H9 (cell line): ENCODE measurements at regions not wholly inside any gene's neighbourhood (a gene's known extent, or its start where the extent isn't known, plus 50 kb on each side); places are given as distances from the start of the nearest gene placed in this dataset.

Experiments
- DNase-seq: peaks from one replicate; pipeline ENCODE4 v3.0.0-alpha.2; 2017
- H2AFZ ChIP-seq: one replicate; pipeline ENCODE4 v1.6.1; 2013; ENCODE audit warnings: mild to moderate bottlenecking, low read length, control low read depth, moderate library complexity
- H2AK5ac ChIP-seq: 2 replicates; pipeline ENCODE4 v1.6.1; 2013; ENCODE audit warnings: low read length, control low read depth, mixed read lengths; ENCODE audit not compliant: insufficient read length
- H2BK120ac ChIP-seq: one replicate; pipeline ENCODE4 v1.6.1; 2013; ENCODE audit warnings: low read depth, mild to moderate bottlenecking, low read length, control low read depth, inconsistent platforms; ENCODE audit not compliant: poor library complexity, severe bottlenecking
- H2BK12ac ChIP-seq: 2 replicates; pipeline ENCODE4 v1.6.1; 2013; ENCODE audit warnings: low read length, control low read depth, mixed read lengths, low read depth; ENCODE audit not compliant: insufficient read length
- H2BK15ac ChIP-seq: 2 replicates; pipeline ENCODE4 v1.6.1; 2013; ENCODE audit warnings: low read depth, low read length, control low read depth
- H2BK20ac ChIP-seq: one replicate; pipeline ENCODE4 v1.6.1; 2013; ENCODE audit warnings: low read depth, mild to moderate bottlenecking, low read length, control low read depth, inconsistent platforms; ENCODE audit not compliant: poor library complexity, severe bottlenecking
- H2BK5ac ChIP-seq: 2 replicates; pipeline ENCODE4 v1.6.1; 2013; ENCODE audit warnings: low read length, control low read depth, mixed read lengths; ENCODE audit not compliant: insufficient read length
- H3K14ac ChIP-seq: 2 replicates; pipeline ENCODE4 v1.6.1; 2013; ENCODE audit warnings: low read length, control low read depth; ENCODE audit not compliant: insufficient read depth
- H3K18ac ChIP-seq: 2 replicates; pipeline ENCODE4 v1.6.1; 2013; ENCODE audit warnings: low read depth, mild to moderate bottlenecking, mixed read lengths, low read length, control low read depth; ENCODE audit not compliant: insufficient read length
- H3K23ac ChIP-seq: 2 replicates; pipeline ENCODE4 v1.6.1; 2013; ENCODE audit warnings: low read length, control low read depth, mixed read lengths, low read depth; ENCODE audit not compliant: insufficient read length
- H3K23me2 ChIP-seq: 2 replicates; pipeline ENCODE4 v1.6.1; 2013; ENCODE audit warnings: low read depth, mild to moderate bottlenecking, mixed read lengths, low read length, control low read depth; ENCODE audit not compliant: insufficient read length, poor library complexity, severe bottlenecking
- H3K27ac ChIP-seq: 2 replicates; pipeline ENCODE4 v1.5.1; 2013; ENCODE audit warnings: low read length, control low read depth, mixed read lengths, low read depth; ENCODE audit not compliant: insufficient read length
- H3K27me3 ChIP-seq: 2 replicates; pipeline ENCODE4 v1.6.1; 2013; ENCODE audit warnings: low read length, control low read depth, inconsistent platforms; ENCODE audit not compliant: insufficient read depth
- H3K4ac ChIP-seq: 2 replicates; pipeline ENCODE4 v1.6.1; 2013; ENCODE audit warnings: low read depth, mild to moderate bottlenecking, control low read depth, inconsistent platforms, low read length, moderate library complexity
- H3K4me1 ChIP-seq: 2 replicates; pipeline ENCODE4 v1.6.1; 2013; ENCODE audit warnings: low read length, control low read depth, inconsistent platforms; ENCODE audit not compliant: insufficient read depth
- H3K4me2 ChIP-seq: 2 replicates; pipeline ENCODE4 v1.6.1; 2013; ENCODE audit warnings: low read length, control low read depth, mixed read lengths; ENCODE audit not compliant: insufficient read length, insufficient read depth
- H3K56ac ChIP-seq: 2 replicates; pipeline ENCODE4 v1.6.1; 2013; ENCODE audit warnings: low read depth, mild to moderate bottlenecking, mixed read lengths, low read length, control low read depth; ENCODE audit not compliant: insufficient read length
- H3K79me1 ChIP-seq: 2 replicates; pipeline ENCODE4 v1.6.1; 2013; ENCODE audit warnings: low read depth, mild to moderate bottlenecking, moderate library complexity, low read length, control low read depth, inconsistent platforms; ENCODE audit not compliant: insufficient read depth, poor library complexity, severe bottlenecking
- H3K79me2 ChIP-seq: 2 replicates; pipeline ENCODE4 v1.6.1; 2013; ENCODE audit warnings: low read length, control low read depth, inconsistent platforms; ENCODE audit not compliant: insufficient read depth
- H3K9ac ChIP-seq: 2 replicates; pipeline ENCODE4 v1.6.1; 2013; ENCODE audit warnings: low read length, control low read depth, mixed read lengths; ENCODE audit not compliant: insufficient read length; ENCODE audit errors: extremely low read depth
- H3K9me3 ChIP-seq: one replicate; pipeline ENCODE4 v1.6.1; 2013; ENCODE audit warnings: low read depth, low read length, inconsistent platforms; ENCODE audit not compliant: control insufficient read depth
- H3T11ph ChIP-seq: one replicate; pipeline ENCODE4 v1.6.1; 2013; ENCODE audit warnings: mild to moderate bottlenecking, low read length, control low read depth, inconsistent platforms
- H4K20me1 ChIP-seq: one replicate; pipeline ENCODE4 v1.6.1; 2013; ENCODE audit not compliant: control insufficient read depth, insufficient read length, insufficient read depth
- H4K5ac ChIP-seq: 2 replicates; pipeline ENCODE4 v1.6.1; 2013; ENCODE audit warnings: low read depth, mild to moderate bottlenecking, mixed read lengths, low read length, control low read depth; ENCODE audit not compliant: insufficient read length
- H4K8ac ChIP-seq: replicated peaks from 2 replicates; pipeline ENCODE4 v1.6.1; 2013; ENCODE audit warnings: low read length, control low read depth, mixed read lengths, low read depth; ENCODE audit not compliant: insufficient read length
- H4K91ac ChIP-seq: 2 replicates; pipeline ENCODE4 v1.6.1; 2013; ENCODE audit warnings: low read depth, mild to moderate bottlenecking, moderate library complexity, mixed read lengths, low read length, control low read depth; ENCODE audit not compliant: insufficient read length
- H3K27ac Mint-ChIP-seq, 3 experiments: 2 replicates in 2 of 3; 3 replicates in 1 of 3; pipeline ENCODE4 v1.8.0; 2020 to 2021; ENCODE audit warnings: mixed read lengths in 3 of 3, mild to moderate bottlenecking in 1 of 3, moderate library complexity in 1 of 3
- H3K27me3 Mint-ChIP-seq: 2 replicates; pipeline ENCODE4 v1.8.0; 2021; ENCODE audit warnings: low read depth, mild to moderate bottlenecking, moderate library complexity, mixed read lengths
- H3K36me3 Mint-ChIP-seq, 3 experiments: 2 replicates in 2 of 3; 3 replicates in 1 of 3; pipeline ENCODE4 v1.8.0; 2020 to 2021; ENCODE audit warnings: low read depth in 3 of 3, mixed read lengths in 3 of 3; ENCODE audit not compliant: insufficient read depth in 1 of 3
- H3K4me1 Mint-ChIP-seq, 2 experiments: 2 replicates each; pipeline ENCODE4 v1.8.0; 2020; ENCODE audit warnings: mixed read lengths in 2 of 2
- H3K4me3 Mint-ChIP-seq, 2 experiments: 2 replicates in 1 of 2; 3 replicates in 1 of 2; pipeline ENCODE4 v1.8.0; 2020 to 2021; ENCODE audit warnings: mild to moderate bottlenecking in 2 of 2, mixed read lengths in 2 of 2, moderate library complexity in 1 of 2
- H3K9me3 Mint-ChIP-seq, 2 experiments: 2 replicates in 1 of 2; 3 replicates in 1 of 2; pipeline ENCODE4 v1.8.0; 2020; ENCODE audit warnings: mild to moderate bottlenecking in 2 of 2, mixed read lengths in 2 of 2, moderate library complexity in 1 of 2
- CTCF ChIP-seq: fragments of 200-600 bp; sonication (generic); conservative IDR thresholded peaks from 3 replicates; pipeline ENCODE4 v1.8.0; 2021; ENCODE audit warnings: antibody characterized with exemption, mild to moderate bottlenecking
- WGBS: extraction: QIAGEN DNeasy Blood & Tissue Kit; methylation state at CpG from one replicate; pipeline ENCODE4 v1.1.7; 2013; ENCODE audit warnings: missing lambda C conversion rate, low lambda C conversion rate, mixed read lengths; ENCODE audit not compliant: insufficient read length; ENCODE audit errors: extremely low coverage; 5-methylcytosine and 5-hydroxymethylcytosine counted together

- no peak overlapping the region for H3K27ac ChIP-seq
- H3K4ac ChIP-seq = no peak overlapping the region
- H2AK5ac ChIP-seq = no peak overlapping the region
- H3K36me3 Mint-ChIP-seq = no peaks in the 10 kb centered on the region; a peak in 1 of 7 replicates
- no peaks in the 10 kb centered on the region for H4K20me1 ChIP-seq
- H3K4me1 ChIP-seq = peaks cover 3% of the 10 kb centered on the region
- no peak overlapping the region for H2BK5ac ChIP-seq
- no peak overlapping the region for H4K5ac ChIP-seq
- H3K27ac Mint-ChIP-seq = no peak overlapping the region
- H3K9me3 Mint-ChIP-seq = no peaks in the 10 kb centered on the region; a peak in 1 of 5 replicates
- no peak overlapping the region for H2BK120ac ChIP-seq
- no peak overlapping the region for H2AFZ ChIP-seq
- no peak overlapping the region for H2BK20ac ChIP-seq
- H3K18ac ChIP-seq = no peak overlapping the region
- no peak overlapping the region for H3K4me3 Mint-ChIP-seq
- H3K27me3 ChIP-seq = no peaks in the 10 kb centered on the region
- H3K23ac ChIP-seq = no peak overlapping the region
- H3T11ph ChIP-seq = no peak overlapping the region
- WGBS = no CpG with 5 or more reads among the region's 2 CpGs
- no peaks in the 10 kb centered on the region for H3K23me2 ChIP-seq
- H3K9me3 ChIP-seq = no peaks in the 10 kb centered on the region
- no peak for DNase-seq
- no peak overlapping the region for H2BK15ac ChIP-seq
- H3K4me1 Mint-ChIP-seq = peaks cover 13 to 15% of the 10 kb centered on the region in 2 experiments
- H3K79me2 ChIP-seq = no peaks in the 10 kb centered on the region
- H3K79me1 ChIP-seq = no peaks in the 10 kb centered on the region
- no peak overlapping the region for H2BK12ac ChIP-seq
- H3K14ac ChIP-seq = no peak overlapping the region
- H3K9ac ChIP-seq = no peak overlapping the region
- no peak overlapping the region for H3K56ac ChIP-seq
- no peak overlapping the region for H3K4me2 ChIP-seq
- no peak for TF ChIP-seq CTCF
- H4K91ac ChIP-seq = no peak overlapping the region
- H3K27me3 Mint-ChIP-seq = no peaks in the 10 kb centered on the region
- H4K8ac ChIP-seq = no peak overlapping the region
These were observed 461.5 kb upstream of the COBL start for GRCh38 chr7:51778121-51778520.
